OCI-LY3 (cell line): ENCODE measurements at regions not wholly inside any gene's neighbourhood (a gene's known extent, or its start where the extent isn't known, plus 50 kb on each side); places are given as distances from the start of the nearest gene placed in this dataset.

Experiments used
- CTCF ChIP-seq: fragments of 200-600, 300-600 bp; sonication (generic); IDR thresholded peaks from 2 replicates; pipeline ENCODE4 v1.5.1; 2014; ENCODE audit warnings: antibody characterized with exemption, low read length, low read depth
- EZH2phosphoT487 ChIP-seq: fragments of 200-600 bp; shearing (Covaris generic); IDR thresholded peaks from 2 replicates; pipeline ENCODE4 v1.6.1; 2018; ENCODE audit warnings: antibody characterized with exemption, mixed run types, low read depth

GRCh38 chr7:47148536-47149207 lies 433.2 kb downstream of the TNS3 start:
- TF ChIP-seq CTCF, result no peak
- no peak for TF ChIP-seq EZH2phosphoT487
